ENCODE measurements at regions not wholly inside any gene's neighbourhood (a gene's known extent, or its start where the extent isn't known, plus 50 kb on each side); places are given as distances from the start of the nearest gene placed in this dataset.

DNA sequence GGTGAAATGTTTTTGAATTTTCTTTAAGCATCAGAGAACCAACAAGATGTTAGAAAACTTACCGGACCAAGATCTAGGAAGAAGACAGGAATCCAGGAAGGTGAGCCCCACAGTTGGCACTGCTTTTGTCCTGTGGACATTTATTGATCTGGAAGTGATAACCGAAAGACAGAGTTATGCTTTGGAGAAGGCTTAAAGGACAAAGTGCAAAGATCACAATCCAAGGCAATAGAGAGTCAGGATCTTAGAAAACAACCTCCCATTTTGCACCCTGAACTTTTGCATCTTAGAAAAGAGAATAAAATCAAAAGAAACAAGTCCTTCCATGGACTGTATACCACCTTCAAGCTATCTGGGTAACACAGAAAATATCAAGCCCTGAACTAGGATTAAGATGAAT is 129.4 kb upstream of the SRD5A2 start:
- Mint-ChIP-seq H3K27me3 (ENCODE audit: low read depth) (peaks cover 18% of the 10 kb centered on the region), H3K4me3 (no peak overlapping the region), H3K9me3 (peaks cover 2% of the 10 kb centered on the region), H3K4me1 (no peaks in the 10 kb centered on the region), H3K27ac (ENCODE audit: unreplicated experiment) (no peak overlapping the region), H3K36me3 (ENCODE audit: low read depth) (no peaks in the 10 kb centered on the region)
- DNase-seq (ENCODE audit: low read depth, low spot score), result no peak
- TF ChIP-seq, protein P1, sequence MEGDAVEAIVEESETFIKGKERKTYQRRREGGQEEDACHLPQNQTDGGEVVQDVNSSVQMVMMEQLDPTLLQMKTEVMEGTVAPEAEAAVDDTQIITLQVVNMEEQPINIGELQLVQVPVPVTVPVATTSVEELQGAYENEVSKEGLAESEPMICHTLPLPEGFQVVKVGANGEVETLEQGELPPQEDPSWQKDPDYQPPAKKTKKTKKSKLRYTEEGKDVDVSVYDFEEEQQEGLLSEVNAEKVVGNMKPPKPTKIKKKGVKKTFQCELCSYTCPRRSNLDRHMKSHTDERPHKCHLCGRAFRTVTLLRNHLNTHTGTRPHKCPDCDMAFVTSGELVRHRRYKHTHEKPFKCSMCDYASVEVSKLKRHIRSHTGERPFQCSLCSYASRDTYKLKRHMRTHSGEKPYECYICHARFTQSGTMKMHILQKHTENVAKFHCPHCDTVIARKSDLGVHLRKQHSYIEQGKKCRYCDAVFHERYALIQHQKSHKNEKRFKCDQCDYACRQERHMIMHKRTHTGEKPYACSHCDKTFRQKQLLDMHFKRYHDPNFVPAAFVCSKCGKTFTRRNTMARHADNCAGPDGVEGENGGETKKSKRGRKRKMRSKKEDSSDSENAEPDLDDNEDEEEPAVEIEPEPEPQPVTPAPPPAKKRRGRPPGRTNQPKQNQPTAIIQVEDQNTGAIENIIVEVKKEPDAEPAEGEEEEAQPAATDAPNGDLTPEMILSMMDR (conservative IDR thresholded peaks at IDR 0.05), result no peak

DNA sequence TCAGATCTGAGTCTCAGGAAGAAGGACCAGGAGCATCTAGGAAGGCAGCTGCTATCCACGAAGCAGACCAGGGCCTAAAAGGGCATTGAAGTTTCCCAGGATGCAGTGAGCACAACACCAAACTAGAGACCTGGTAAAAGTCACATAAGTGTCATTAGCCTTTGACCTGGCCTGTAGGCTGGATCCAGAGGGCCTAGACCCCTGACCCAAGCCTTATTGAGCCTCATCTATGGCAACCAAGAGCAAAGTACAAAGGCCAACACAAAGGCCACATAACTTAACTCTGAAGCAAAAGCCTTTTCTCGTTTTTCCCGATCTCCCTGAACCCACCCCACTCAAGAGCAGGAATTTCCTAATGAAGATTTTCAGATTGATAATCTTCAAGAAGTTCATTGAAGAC is 127.3 kb upstream of the SRD5A2 start:
- no peak for DNase-seq (ENCODE audit: low read depth, low spot score)
- Mint-ChIP-seq H3K27me3 (ENCODE audit: low read depth) (peaks cover 26% of the 10 kb centered on the region), H3K36me3 (ENCODE audit: low read depth) (no peaks in the 10 kb centered on the region), H3K9me3 (peaks cover 2% of the 10 kb centered on the region), H3K27ac (ENCODE audit: unreplicated experiment) (no peak overlapping the region), H3K4me1 (no peaks in the 10 kb centered on the region), H3K4me3 (no peak overlapping the region)
- TF ChIP-seq, protein P1 (conservative IDR thresholded peaks at IDR 0.05), result no peak

DNA sequence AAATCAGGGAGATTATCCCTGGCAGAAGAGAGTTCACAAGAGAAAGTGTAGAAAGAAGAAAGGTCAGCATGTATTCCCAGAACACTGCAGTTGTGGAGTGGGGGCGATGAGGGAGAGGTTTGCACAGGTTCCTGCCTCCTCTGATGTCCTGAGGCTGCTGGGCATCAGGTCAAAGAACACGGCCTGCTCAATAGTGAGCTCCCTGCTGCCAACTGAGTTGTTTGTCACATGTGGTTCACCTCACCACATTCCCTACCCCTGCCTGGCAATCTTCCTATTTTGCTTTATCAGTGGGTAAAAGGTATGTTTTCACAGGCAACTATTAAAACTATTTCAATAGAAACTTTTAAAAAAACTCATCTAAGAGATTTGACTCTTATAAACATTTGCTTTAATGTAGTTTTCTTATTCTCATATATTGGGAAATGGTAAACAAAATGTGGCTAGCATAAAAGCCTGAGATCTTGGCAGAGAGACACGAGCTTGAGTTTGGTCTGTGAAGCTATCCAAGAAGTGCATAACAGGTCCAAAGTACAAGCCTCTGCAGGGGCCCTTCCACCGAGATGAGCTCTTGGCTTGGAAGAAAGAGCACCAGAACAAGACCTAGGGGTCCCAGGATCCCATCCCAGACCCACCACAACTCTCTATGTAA is 123.9 kb upstream of the SRD5A2 start:
- TF ChIP-seq, protein P1 (conservative IDR thresholded peaks at IDR 0.05), result no peak
- no peak for DNase-seq (ENCODE audit: low read depth, low spot score)
- Mint-ChIP-seq H3K9me3 (peaks cover 14% of the 10 kb centered on the region), H3K4me1 (no peaks in the 10 kb centered on the region), H3K36me3 (ENCODE audit: low read depth) (no peaks in the 10 kb centered on the region), H3K4me3 (no peak overlapping the region), H3K27ac (ENCODE audit: unreplicated experiment) (no peak overlapping the region), H3K27me3 (ENCODE audit: low read depth) (peaks cover 24% of the 10 kb centered on the region)

DNA sequence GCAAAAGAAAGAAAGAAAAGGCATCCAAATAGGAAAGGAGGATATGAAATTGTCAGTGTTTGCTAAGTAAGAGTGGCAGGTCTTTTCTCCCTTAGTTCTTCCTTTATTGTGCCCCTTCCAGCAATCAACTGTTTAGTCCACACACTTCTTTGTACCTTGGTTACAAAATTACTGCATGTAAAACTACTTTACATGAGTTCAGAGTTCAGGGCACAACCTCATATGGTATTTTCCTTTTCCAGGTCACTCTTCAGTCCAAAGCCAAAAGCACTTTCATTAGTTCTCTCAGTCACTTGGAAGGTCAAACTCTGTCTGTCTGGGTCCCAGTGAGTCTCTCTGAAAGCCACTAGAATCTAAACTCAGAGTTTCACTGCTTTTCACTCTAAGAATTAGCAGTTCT is 122.5 kb upstream of the SRD5A2 start:
- TF ChIP-seq, protein P1 (conservative IDR thresholded peaks at IDR 0.05), result no peak
- no peak for DNase-seq (ENCODE audit: low read depth, low spot score)
- H3K27me3 Mint-ChIP-seq (ENCODE audit: low read depth), result peaks cover 26% of the 10 kb centered on the region
- no peaks in the 10 kb centered on the region for H3K4me1 Mint-ChIP-seq
- no peaks in the 10 kb centered on the region for H3K36me3 Mint-ChIP-seq (ENCODE audit: low read depth)
- peaks cover 18% of the 10 kb centered on the region for H3K9me3 Mint-ChIP-seq
- H3K27ac Mint-ChIP-seq (ENCODE audit: unreplicated experiment), result no peak overlapping the region
- H3K4me3 Mint-ChIP-seq, result no peak overlapping the region

DNA sequence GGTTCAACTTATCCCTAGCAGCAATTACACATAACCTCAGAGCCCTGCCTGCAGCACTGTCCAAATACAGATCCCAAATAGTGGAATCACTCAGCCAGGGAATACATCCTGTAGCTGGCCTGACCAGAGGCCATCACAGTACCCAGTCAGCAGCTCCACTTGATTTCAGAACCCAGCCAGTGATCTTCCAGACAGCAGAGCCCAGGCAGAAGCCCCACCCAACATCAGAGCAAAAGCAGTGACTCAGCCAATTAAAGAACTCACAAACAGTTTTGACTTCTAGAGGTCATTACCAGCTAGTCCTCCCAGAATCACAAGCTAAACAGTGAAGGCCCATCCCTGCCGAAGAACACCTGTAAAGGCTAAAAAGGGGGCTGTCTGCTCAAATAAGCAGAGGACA is 118.0 kb upstream of the SRD5A2 start:
- no peak overlapping the region for H3K27ac Mint-ChIP-seq (ENCODE audit: unreplicated experiment)
- peaks cover 12% of the 10 kb centered on the region for H3K27me3 Mint-ChIP-seq (ENCODE audit: low read depth)
- H3K9me3 Mint-ChIP-seq, result peaks cover 32% of the 10 kb centered on the region
- H3K4me1 Mint-ChIP-seq, result no peaks in the 10 kb centered on the region
- H3K36me3 Mint-ChIP-seq (ENCODE audit: low read depth), result peaks cover 14% of the 10 kb centered on the region
- no peak overlapping the region for H3K4me3 Mint-ChIP-seq
- TF ChIP-seq, protein P1 (conservative IDR thresholded peaks at IDR 0.05), result no peak
- DNase-seq (ENCODE audit: low read depth, low spot score), result no peak

All from neural crest cell (in vitro differentiated cells).